RWPE1 (cell line): ENCODE measurements at regions not wholly inside any gene's neighbourhood (a gene's known extent, or its start where the extent isn't known, plus 50 kb on each side); places are given as distances from the start of the nearest gene placed in this dataset.

Experiments used
- CTCF ChIA-PET: fragments of 350-600 bp; sonication (Branson Sonifier 250); formaldehyde crosslinking; extraction: SDS; loops from one replicate; lab custom pipeline; 2021; lab: Yijun Ruan, JAX
- POLR2A ChIA-PET: fragments of 400-600 bp; formaldehyde crosslinking; extraction: SDS; loops from one replicate; lab custom pipeline; 2020; ENCODE audit warnings: antibody characterized with exemption; ENCODE audit not compliant: low non-redundant PET; lab: Yijun Ruan, JAX
- DNase-seq: peaks from one replicate; pipeline ENCODE4 v3.0.0; 2012; ENCODE audit warnings: low spot score
- H3K27ac ChIP-seq: fragments of 450-650 bp; 2 replicates; pipeline ENCODE4 v1.5.1; 2017
- TF ChIP-seq, protein P1 (sequence below): fragments of 450-650 bp; conservative IDR thresholded peaks from 2 replicates; pipeline ENCODE4 v1.5.1; 2017; ENCODE audit warnings: low read depth, mild to moderate bottlenecking

- ChIA-PET POLR2A (no interaction called here), CTCF (interaction anchor here (0.6 kb wide), 1 partner anchor 284 kb away, joined by 4 read pairs; no protein-coding TSS in a partner anchor)
- H3K27ac ChIP-seq: no peak overlapping the region
- TF ChIP-seq, protein P1, sequence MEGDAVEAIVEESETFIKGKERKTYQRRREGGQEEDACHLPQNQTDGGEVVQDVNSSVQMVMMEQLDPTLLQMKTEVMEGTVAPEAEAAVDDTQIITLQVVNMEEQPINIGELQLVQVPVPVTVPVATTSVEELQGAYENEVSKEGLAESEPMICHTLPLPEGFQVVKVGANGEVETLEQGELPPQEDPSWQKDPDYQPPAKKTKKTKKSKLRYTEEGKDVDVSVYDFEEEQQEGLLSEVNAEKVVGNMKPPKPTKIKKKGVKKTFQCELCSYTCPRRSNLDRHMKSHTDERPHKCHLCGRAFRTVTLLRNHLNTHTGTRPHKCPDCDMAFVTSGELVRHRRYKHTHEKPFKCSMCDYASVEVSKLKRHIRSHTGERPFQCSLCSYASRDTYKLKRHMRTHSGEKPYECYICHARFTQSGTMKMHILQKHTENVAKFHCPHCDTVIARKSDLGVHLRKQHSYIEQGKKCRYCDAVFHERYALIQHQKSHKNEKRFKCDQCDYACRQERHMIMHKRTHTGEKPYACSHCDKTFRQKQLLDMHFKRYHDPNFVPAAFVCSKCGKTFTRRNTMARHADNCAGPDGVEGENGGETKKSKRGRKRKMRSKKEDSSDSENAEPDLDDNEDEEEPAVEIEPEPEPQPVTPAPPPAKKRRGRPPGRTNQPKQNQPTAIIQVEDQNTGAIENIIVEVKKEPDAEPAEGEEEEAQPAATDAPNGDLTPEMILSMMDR: no peak
- no peak for DNase-seq
Measured at GRCh38 chr1:94323311-94324177, 86.2 kb upstream of the ARHGAP29 start.

GRCh38 chr1:94322696-94323095 is 85.3 kb upstream of the ARHGAP29 start:
- H3K27ac ChIP-seq: peak overlapping the region; percentile 69
- ChIA-PET POLR2A (no interaction called here), CTCF (interaction anchor here (0.6 kb wide), 2 partner anchors 99 to 283 kb away, joined by 4 to 5 read pairs; no protein-coding TSS in a partner anchor)
- TF ChIP-seq, protein P1: no peak
- DNase-seq: peak; percentile 56

DNA sequence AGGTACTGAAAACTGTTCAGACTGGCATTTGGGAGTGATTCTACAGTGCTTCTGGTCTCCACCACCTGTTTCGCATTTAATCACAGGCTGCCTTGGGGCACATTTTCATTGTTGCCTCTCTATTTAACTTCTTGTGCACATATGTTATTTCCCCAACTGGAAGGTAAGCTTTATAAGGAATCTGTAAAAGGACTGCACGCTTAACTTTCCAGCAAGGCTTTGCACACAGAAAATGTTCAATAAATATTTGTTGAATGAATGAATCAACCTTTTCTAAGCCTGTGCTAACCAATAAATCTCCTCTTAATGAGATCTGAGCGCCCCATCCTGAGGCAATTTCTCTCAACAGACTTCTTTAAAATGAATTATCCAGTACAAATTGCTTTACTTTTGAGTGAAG is 84.3 kb upstream of the ARHGAP29 start:
- H3K27ac ChIP-seq: no peak overlapping the region
- ChIA-PET CTCF (interaction anchor here (0.6 kb wide), 1 partner anchor 98 kb away, joined by 3 read pairs; no protein-coding TSS in a partner anchor), POLR2A (no interaction called here)
- TF ChIP-seq, protein P1: no peak
- no peak for DNase-seq

DNA sequence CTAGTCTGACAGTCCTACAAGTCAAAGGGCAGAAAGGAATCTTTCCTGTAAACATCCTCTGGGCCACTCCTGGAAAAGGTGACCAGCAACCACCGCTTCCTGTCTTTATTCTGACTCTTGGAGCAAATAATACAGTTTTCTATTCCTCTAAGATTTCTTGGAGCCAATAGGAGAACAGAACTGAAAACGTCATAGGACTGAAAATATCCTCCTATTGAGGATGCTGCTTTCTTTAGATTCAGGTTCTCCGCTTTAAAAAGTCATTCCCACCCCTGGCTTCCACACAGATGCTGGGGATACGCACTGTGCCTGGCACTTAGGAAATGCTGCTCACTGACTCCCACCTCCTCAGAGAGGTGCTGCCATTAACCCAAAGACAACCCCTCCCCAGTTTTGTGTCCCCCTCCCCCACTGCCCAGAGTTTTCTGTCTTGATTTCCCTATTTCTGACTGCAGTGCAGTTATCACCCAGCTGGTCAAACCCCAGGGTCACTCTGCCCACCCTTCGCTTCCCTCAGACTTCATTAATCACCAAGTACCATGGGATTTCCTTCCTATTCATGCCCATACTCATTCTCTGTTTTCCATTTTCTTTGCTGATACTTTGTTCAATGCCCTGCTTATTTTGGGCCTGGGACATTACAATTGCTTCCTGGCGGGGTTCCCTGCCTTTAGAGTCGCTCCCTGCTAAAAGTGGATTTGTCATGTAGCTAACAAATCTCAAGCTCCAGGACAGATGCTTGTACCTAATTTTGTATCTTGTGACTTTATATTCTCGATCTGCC is 82.1 kb upstream of the ARHGAP29 start:
- TF ChIP-seq, protein P1: no peak
- CTCF ChIA-PET: no interaction called here

GRCh38 chr1:94318505-94319030 is 81.2 kb upstream of the ARHGAP29 start:
- H3K27ac ChIP-seq: no peak overlapping the region
- CTCF ChIA-PET: no interaction called here
- TF ChIP-seq, protein P1: no peak
- DNase-seq: no peak
- POLR2A ChIA-PET: no interaction called here

More for the DNA sequence above, 82.1 kb upstream of the ARHGAP29 start:
- no peak overlapping the region for H3K27ac ChIP-seq
- DNase-seq: no peak
- POLR2A ChIA-PET: no interaction called here

- CTCF ChIA-PET: interaction anchor here (0.6 to 0.9 kb wide), 2 partner anchors 105 to 289 kb away, joined by 4 to 5 read pairs; no protein-coding TSS in a partner anchor
- POLR2A ChIA-PET: no interaction called here
- no peak for DNase-seq
- H3K27ac ChIP-seq: no peak overlapping the region
- TF ChIP-seq, protein P1: no peak
Measured at GRCh38 chr1:94317790-94318188, 80.4 kb upstream of the ARHGAP29 start.
